GM10266 (cell line): ENCODE measurements at regions not wholly inside any gene's neighbourhood (a gene's known extent, or its start where the extent isn't known, plus 50 kb on each side); places are given as distances from the start of the nearest gene placed in this dataset.

Experiments
- DNase-seq: peaks from one replicate; pipeline ENCODE4 v3.0.0; 2012; ENCODE audit errors: extremely low spot score
- CTCF ChIP-seq: IDR thresholded peaks from 2 replicates; pipeline ENCODE4 v1.5.1; 2012; ENCODE audit warnings: mild to moderate bottlenecking, low read depth; ENCODE audit not compliant: control insufficient read depth, insufficient read depth; ENCODE audit errors: missing control alignments

- no peak for TF ChIP-seq CTCF
- DNase-seq = no peak
Measured at GRCh38 chr18:71994273-71994672, 549.9 kb downstream of the CBLN2 start.

GRCh38 chr18:71989616-71990015 is 554.5 kb downstream of the CBLN2 start:
- no peak for DNase-seq
- no peak for TF ChIP-seq CTCF

- TF ChIP-seq CTCF = no peak
Measured at GRCh38 chr18:71986351-71987050, 557.6 kb downstream of the CBLN2 start.

GRCh38 chr18:71976744-71977143 is 567.4 kb downstream of the CBLN2 start:
- DNase-seq = no peak
- TF ChIP-seq CTCF = no peak

More at GRCh38 chr18:71986351-71987050, 557.6 kb downstream of the CBLN2 start:
- no peak for DNase-seq

- no peak for DNase-seq
- TF ChIP-seq CTCF = no peak
Measured at GRCh38 chr18:71966791-71967190, 577.4 kb downstream of the CBLN2 start.

- no peak for TF ChIP-seq CTCF
Measured at GRCh38 chr18:71958605-71959004, 585.5 kb downstream of the CBLN2 start.

GRCh38 chr18:71951001-71951400 is 593.1 kb downstream of the CBLN2 start:
- DNase-seq = no peak
- TF ChIP-seq CTCF = no peak

More at GRCh38 chr18:71958605-71959004, 585.5 kb downstream of the CBLN2 start:
- DNase-seq = no peak
